Activated CD4-positive, alpha-beta T cell treated with anti-CD3 and anti-CD28 coated beads, Interleukin-2, amount 10 ng/mL, durations not matched to agents 7 days and 5 days (primary cell): ENCODE measurements at regions not wholly inside any gene's neighbourhood (a gene's known extent, or its start where the extent isn't known, plus 50 kb on each side); places are given as distances from the start of the nearest gene placed in this dataset.

ENCODE experiments used
- CTCF ChIA-PET: fragments of 350-600 bp; sonication (Branson Sonifier 250); formaldehyde crosslinking; loops from one replicate; lab custom pipeline; 2021; ENCODE audit warnings: antibody characterized with exemption; lab: Charles Lee
- POLR2A ChIA-PET: fragments of 350-600 bp; sonication (Branson Sonifier 250); formaldehyde crosslinking; loops from one replicate; lab custom pipeline; 2021; ENCODE audit warnings: antibody characterized with exemption; lab: Charles Lee
- DNase-seq: peaks from one replicate; pipeline ENCODE4 v3.0.0-alpha.2; 2020
- H3K27ac Mint-ChIP-seq: one replicate; pipeline ENCODE4 v1.8.0; 2021; ENCODE audit warnings: mild to moderate bottlenecking, moderate library complexity, mixed read lengths
- H3K27me3 Mint-ChIP-seq: one replicate; pipeline ENCODE4 v1.8.0; 2021; ENCODE audit warnings: mixed read lengths
- H3K36me3 Mint-ChIP-seq: one replicate; pipeline ENCODE4 v1.8.0; 2021; ENCODE audit warnings: low read depth, mixed read lengths
- H3K4me1 Mint-ChIP-seq: one replicate; pipeline ENCODE4 v1.8.0; 2021; ENCODE audit warnings: mixed read lengths
- H3K4me3 Mint-ChIP-seq: one replicate; pipeline ENCODE4 v1.8.0; 2021; ENCODE audit warnings: mild to moderate bottlenecking, moderate library complexity, mixed read lengths
- H3K9me3 Mint-ChIP-seq: one replicate; pipeline ENCODE4 v1.8.0; 2021; ENCODE audit warnings: mixed read lengths

DNA sequence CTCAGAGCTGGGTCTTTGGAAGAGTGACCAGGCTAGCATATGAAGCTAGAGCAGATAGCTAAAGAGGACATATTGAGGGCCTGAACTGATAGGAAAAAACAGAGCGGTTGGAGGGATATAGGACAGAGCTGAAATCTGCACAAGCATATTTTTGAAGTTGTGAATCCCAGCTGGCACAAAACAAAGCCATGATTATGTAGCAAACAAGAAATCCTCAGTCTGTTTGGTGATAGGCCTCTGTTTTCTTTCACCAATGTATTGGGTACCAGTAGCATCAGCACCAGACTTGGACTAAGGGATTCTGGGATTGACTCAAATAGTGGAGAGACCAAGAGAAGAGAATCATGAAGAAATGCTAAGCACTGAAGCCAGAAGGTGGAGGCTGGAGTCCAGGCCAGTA is 151.0 kb downstream of the FAM43A start:
- DNase-seq: no peak
- Mint-ChIP-seq H3K4me3 (no peak overlapping the region), H3K36me3 (no peaks in the 10 kb centered on the region), H3K27ac (no peak overlapping the region), H3K9me3 (no peaks in the 10 kb centered on the region), H3K4me1 (no peaks in the 10 kb centered on the region), H3K27me3 (no peaks in the 10 kb centered on the region)
- ChIA-PET CTCF (interaction anchor here (0.8 kb wide), 1 partner anchor 16 kb away, joined by 3 read pairs; no protein-coding TSS in a partner anchor), POLR2A (no interaction called here)

GRCh38 chr3:194837457-194838127 is 151.9 kb downstream of the FAM43A start:
- ChIA-PET CTCF (interaction anchor here (0.5 to 0.8 kb wide), 2 partner anchors 15 to 16 kb away, joined by 3 read pairs; no protein-coding TSS in a partner anchor), POLR2A (no interaction called here)
- Mint-ChIP-seq H3K4me1 (no peaks in the 10 kb centered on the region), H3K27ac (no peak overlapping the region), H3K4me3 (no peak overlapping the region), H3K36me3 (no peaks in the 10 kb centered on the region), H3K27me3 (no peaks in the 10 kb centered on the region), H3K9me3 (no peaks in the 10 kb centered on the region)
- no peak for DNase-seq

DNA sequence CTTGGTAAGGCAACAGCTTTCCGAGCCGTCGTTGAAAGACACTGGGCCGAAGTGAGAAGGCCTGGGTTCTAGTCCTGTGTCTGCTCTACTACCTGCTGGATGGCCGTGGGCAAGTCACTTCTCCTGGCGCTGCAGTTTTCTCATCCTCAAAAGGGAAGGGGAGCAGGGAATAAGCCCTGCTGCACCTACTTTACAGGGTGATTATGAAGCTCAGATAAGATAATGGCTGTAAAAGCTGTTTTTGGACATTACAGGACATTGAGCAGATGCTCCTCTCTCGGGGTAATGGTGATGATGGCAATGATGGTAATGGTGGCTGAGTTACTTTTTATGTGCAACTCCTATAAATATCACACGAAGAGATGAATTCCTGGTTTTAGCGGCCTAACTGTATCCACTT is 152.6 kb downstream of the FAM43A start:
- Mint-ChIP-seq H3K36me3 (no peaks in the 10 kb centered on the region), H3K4me1 (no peaks in the 10 kb centered on the region), H3K9me3 (no peaks in the 10 kb centered on the region), H3K4me3 (no peak overlapping the region), H3K27me3 (peaks cover 1% of the 10 kb centered on the region), H3K27ac (no peak overlapping the region)
- ChIA-PET CTCF (interaction anchor here (0.5 to 1.0 kb wide), 2 partner anchors 12 to 17 kb away, joined by 3 read pairs; no protein-coding TSS in a partner anchor), POLR2A (no interaction called here)
- DNase-seq: no peak

- H3K36me3 Mint-ChIP-seq: no peaks in the 10 kb centered on the region
These were observed 155.2 kb downstream of the FAM43A start for GRCh38 chr3:194840661-194841514.

GRCh38 chr3:194841515-194841841 is 155.8 kb downstream of the FAM43A start:
- Mint-ChIP-seq H3K27ac (no peak overlapping the region), H3K9me3 (no peaks in the 10 kb centered on the region), H3K36me3 (no peaks in the 10 kb centered on the region), H3K27me3 (peaks cover 5% of the 10 kb centered on the region), H3K4me3 (no peak overlapping the region), H3K4me1 (no peaks in the 10 kb centered on the region)
- POLR2A ChIA-PET: no interaction called here
- CTCF ChIA-PET: no interaction called here
- no peak for DNase-seq

More at GRCh38 chr3:194840661-194841514, 155.2 kb downstream of the FAM43A start:
- Mint-ChIP-seq H3K4me3 (no peak overlapping the region), H3K4me1 (no peaks in the 10 kb centered on the region), H3K27ac (no peak overlapping the region), H3K9me3 (no peaks in the 10 kb centered on the region), H3K27me3 (peaks cover 5% of the 10 kb centered on the region)
- ChIA-PET CTCF (interaction anchor here (1.5 kb wide), 1 partner anchor 158 kb away, joined by 3 read pairs; no protein-coding TSS in a partner anchor), POLR2A (no interaction called here)
- DNase-seq: no peak

- Mint-ChIP-seq H3K9me3 (no peaks in the 10 kb centered on the region), H3K4me1 (no peaks in the 10 kb centered on the region), H3K27ac (no peak overlapping the region), H3K36me3 (no peaks in the 10 kb centered on the region), H3K4me3 (no peak overlapping the region), H3K27me3 (peaks cover 5% of the 10 kb centered on the region)
- ChIA-PET POLR2A (no interaction called here), CTCF (no interaction called here)
- no peak for DNase-seq
These were observed 157.9 kb downstream of the FAM43A start for GRCh38 chr3:194843556-194843955.

DNA sequence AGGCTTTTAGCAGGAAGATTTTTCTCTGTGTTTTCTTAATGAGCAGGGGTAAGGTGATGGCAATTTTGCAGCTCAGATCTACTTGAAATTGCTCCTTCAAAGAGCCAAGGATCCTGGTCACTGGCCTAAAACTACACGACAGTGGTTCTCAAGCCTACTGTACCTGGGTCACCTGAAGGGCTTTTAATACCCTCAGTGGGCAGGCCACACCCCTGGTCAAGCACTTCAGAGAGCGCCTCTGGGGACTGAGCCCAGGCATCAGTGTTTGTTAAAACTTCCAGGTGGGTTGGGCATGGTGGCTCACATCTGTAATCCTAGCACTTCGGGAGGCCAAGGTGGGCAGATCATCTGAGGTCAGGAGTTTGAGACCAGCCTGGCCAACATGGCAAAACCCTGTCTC is 158.4 kb downstream of the FAM43A start:
- Mint-ChIP-seq H3K4me3 (no peak overlapping the region), H3K27ac (no peak overlapping the region), H3K36me3 (no peaks in the 10 kb centered on the region), H3K27me3 (peaks cover 5% of the 10 kb centered on the region), H3K4me1 (no peaks in the 10 kb centered on the region), H3K9me3 (no peaks in the 10 kb centered on the region)
- ChIA-PET POLR2A (no interaction called here), CTCF (no interaction called here)
- DNase-seq: no peak

- H3K4me3 Mint-ChIP-seq: no peak overlapping the region
- no peak overlapping the region for H3K27ac Mint-ChIP-seq
These were observed 163.6 kb downstream of the FAM43A start for GRCh38 chr3:194849166-194849875.

DNA sequence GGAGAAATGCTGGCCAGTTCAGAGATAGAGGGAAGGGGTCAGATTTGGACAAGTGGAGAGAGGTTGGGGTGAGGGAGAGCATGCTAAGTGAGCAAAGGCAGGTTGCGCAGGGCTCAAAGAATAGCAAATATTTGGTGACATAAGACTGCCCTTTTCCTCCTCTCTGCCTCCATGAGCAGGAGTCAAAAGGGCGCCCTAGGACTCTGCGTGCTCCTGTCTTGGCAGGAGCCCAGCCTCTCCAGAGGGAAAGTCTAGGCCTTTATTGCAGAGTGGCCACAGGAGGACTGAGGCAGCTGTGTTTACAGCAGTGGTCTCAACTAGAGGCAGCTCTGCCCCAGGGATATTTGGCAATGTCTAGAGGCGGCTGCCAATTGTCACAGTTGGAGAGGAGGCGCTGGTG is 165.6 kb downstream of the FAM43A start:
- DNase-seq: no peak
- H3K9me3 Mint-ChIP-seq: no peaks in the 10 kb centered on the region
- H3K36me3 Mint-ChIP-seq: no peaks in the 10 kb centered on the region
- CTCF ChIA-PET: no interaction called here
- POLR2A ChIA-PET: no interaction called here
- H3K27ac Mint-ChIP-seq: no peak overlapping the region
- peaks cover 2% of the 10 kb centered on the region for H3K27me3 Mint-ChIP-seq
- H3K4me3 Mint-ChIP-seq: no peak overlapping the region
- no peaks in the 10 kb centered on the region for H3K4me1 Mint-ChIP-seq

More at GRCh38 chr3:194849166-194849875, 163.6 kb downstream of the FAM43A start:
- ChIA-PET CTCF (no interaction called here), POLR2A (no interaction called here)
- H3K27me3 Mint-ChIP-seq: no peaks in the 10 kb centered on the region
- H3K4me1 Mint-ChIP-seq: no peaks in the 10 kb centered on the region
- no peaks in the 10 kb centered on the region for H3K9me3 Mint-ChIP-seq
- no peaks in the 10 kb centered on the region for H3K36me3 Mint-ChIP-seq
- no peak for DNase-seq

DNA sequence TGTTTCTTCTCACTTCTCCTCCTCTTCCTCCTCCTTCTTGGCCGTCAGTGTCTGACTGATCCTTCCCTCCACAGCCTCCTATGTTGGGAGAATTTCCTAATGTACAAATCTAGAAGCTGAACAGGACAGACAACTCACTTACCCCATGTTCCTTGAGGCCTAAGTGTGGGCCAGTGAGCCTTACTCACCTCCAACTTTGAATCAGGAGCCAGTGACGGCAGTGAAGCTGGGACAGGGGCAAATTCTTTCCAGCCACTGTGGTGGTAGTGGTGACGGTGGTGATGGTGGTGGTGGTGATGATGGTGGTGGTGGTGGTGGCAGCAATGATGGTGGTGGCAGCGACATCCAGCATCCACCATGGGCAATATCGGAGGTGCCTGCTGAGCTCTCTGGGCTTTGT is 166.3 kb downstream of the FAM43A start:
- Mint-ChIP-seq H3K9me3 (no peaks in the 10 kb centered on the region), H3K27ac (no peak overlapping the region), H3K4me1 (no peaks in the 10 kb centered on the region), H3K27me3 (peaks cover 2% of the 10 kb centered on the region), H3K36me3 (no peaks in the 10 kb centered on the region), H3K4me3 (no peak overlapping the region)
- DNase-seq: no peak
- ChIA-PET POLR2A (no interaction called here), CTCF (interaction anchor here (1.1 to 1.9 kb wide), 2 partner anchors 11 to 15 kb away, joined by 3 to 7 read pairs; no protein-coding TSS in a partner anchor)

DNA sequence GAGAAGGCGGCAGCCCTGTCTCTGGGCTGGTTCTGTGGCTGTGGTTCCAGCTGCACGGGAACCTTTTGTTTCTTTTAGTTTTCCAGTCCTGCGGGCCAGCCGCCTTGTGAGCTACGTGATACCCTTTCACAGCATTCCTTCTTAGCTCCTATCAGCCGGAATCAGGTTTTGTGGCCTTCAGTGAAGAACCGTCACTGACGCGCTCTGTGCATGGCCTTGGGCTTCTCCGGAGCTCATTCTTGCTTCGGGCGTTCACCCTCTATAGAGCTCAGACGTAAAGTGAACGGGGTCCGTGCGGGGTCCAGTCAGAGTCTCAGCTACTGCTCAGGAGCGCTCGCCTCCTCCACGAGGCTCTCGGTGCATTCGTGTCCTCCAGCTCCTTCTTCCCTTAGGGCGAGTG is 166.7 kb downstream of the FAM43A start:
- ChIA-PET POLR2A (no interaction called here), CTCF (interaction anchor here (0.5 to 1.9 kb wide), 4 partner anchors 11 to 39 kb away, joined by 3 to 7 read pairs (median 4); no protein-coding TSS in a partner anchor)
- Mint-ChIP-seq H3K4me1 (no peaks in the 10 kb centered on the region), H3K27me3 (peaks cover 2% of the 10 kb centered on the region), H3K27ac (no peak overlapping the region), H3K4me3 (no peak overlapping the region), H3K36me3 (no peaks in the 10 kb centered on the region), H3K9me3 (no peaks in the 10 kb centered on the region)
- no peak for DNase-seq

- Mint-ChIP-seq H3K27me3 (peaks cover 2% of the 10 kb centered on the region), H3K27ac (no peak overlapping the region), H3K9me3 (no peaks in the 10 kb centered on the region), H3K4me1 (no peaks in the 10 kb centered on the region), H3K36me3 (no peaks in the 10 kb centered on the region), H3K4me3 (no peak overlapping the region)
- DNase-seq: no peak
- ChIA-PET CTCF (interaction anchor here (0.5 to 1.9 kb wide), 4 partner anchors 10 to 39 kb away, joined by 3 to 7 read pairs (median 4); no protein-coding TSS in a partner anchor), POLR2A (no interaction called here)
These were observed 167.3 kb downstream of the FAM43A start for GRCh38 chr3:194852831-194853508.
